ENCODE measurements at regions not wholly inside any gene's neighbourhood (a gene's known extent, or its start where the extent isn't known, plus 50 kb on each side); places are given as distances from the start of the nearest gene placed in this dataset.
"Not testable (repeated sequence)": the region's sequence is repeated elsewhere in the genome, so short reads cannot be mapped to it uniquely, and the experiment has no call there.

DNA sequence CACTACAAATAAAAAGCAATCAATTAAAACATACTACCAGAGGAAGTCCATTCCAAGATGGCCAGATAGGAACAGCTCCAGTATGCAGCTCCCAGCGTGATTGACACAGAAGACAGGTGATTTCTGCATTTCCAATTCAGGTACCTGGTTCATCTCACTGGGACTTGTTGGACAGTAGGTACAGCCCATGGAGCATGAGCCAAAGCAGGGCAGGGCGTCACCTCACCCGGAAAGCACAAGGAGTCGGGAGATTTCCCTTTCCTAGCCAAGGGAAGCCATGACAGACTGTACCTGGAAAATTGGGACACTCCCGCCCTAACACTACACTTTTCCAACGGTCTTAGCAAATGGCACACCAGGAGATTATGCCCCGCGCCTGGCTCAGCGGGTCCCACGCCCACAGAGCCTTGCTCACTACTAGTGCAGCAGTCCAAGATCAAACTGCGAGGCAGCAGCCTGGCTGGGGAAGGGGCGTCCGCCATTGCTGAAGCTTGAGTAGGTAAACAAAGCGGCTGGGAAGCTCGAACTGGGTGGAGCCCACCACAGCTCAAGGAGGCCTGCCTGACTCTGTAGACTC, 106.0 kb downstream of the BUD13 start:
- not testable (repeated sequence) for DNase-seq

- no peak for DNase-seq
These were observed 107.3 kb downstream of the BUD13 start for GRCh38 chr11:116665523-116665922.

- DNase-seq: no peak
These were observed 111.7 kb downstream of the BUD13 start for GRCh38 chr11:116661056-116661455.

DNA sequence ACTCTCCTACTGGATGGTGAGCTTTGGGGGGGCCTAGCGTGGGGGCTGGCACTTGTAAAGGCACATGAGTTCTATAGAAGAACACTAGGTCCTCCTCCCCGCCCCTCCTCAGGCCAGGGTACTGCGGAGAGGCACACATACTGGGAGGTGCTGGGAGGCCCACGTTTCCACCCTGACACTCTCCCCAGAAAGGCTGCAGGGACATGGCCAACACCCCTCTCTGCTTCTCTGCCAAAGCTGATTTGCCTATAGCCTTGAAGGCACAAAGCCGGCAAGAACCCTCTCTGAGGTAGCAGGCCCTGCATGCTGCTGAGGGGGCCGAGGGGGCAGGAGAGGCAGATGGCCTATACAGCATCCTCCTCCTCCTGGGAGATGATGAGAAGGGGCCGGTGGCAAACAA, 112.8 kb downstream of the BUD13 start:
- no peak for DNase-seq

DNA sequence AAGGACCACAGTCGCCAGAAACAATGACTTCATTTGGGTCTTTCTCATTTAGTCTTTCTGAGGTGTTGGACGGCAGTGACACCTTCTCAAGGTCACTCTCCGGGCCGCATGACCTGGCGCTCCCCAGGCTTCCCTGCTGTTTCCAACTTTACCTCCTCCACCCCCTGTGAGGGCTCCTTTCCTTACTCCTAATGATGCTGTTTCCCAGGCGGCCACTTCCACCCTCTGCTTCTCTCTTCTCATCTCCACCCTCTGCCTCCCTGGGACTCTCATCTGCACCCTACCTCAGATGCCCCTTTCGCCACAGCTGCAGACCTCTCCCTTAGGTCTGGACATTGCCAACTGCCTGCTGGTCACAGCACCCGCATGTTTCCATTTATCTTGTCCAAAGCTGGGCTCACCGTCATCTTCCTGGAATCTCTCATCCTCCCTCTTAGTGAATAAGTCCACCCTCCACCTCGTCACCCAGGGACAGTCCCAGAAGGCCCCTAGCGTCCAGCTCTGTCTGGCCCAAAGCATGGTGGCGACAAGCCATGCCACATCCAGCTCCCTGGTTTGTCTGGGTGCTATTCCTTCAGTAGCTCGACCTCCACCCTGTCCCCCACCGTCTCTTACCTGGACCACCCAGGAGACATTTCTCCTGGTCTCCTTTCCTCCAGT, 113.8 kb downstream of the BUD13 start:
- DNase-seq: no peak

GRCh38 chr11:116657842-116658825, 114.7 kb downstream of the BUD13 start:
- no peak for DNase-seq

GRCh38 chr11:116656011-116656410, 116.8 kb downstream of the BUD13 start:
- no peak for DNase-seq

DNA sequence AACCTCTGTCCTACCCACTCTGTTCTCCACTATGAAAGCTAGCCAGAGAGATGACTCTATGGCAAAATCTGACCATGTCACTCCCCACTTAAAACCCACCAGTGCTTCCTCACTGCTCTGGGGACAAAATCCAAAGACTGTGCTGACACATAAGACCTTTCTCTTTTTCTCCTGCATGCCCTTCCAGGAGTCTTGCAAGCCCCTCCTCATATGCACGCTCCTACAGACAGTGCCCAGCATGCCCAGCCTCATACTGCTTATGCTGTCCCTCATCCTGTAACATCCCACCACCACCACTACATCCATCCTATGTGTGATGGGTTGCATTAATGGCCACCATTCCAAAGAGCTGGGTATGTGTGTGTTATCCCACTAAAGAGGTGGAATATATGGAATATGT, 118.3 kb downstream of the BUD13 start:
- DNase-seq: no peak

DNA sequence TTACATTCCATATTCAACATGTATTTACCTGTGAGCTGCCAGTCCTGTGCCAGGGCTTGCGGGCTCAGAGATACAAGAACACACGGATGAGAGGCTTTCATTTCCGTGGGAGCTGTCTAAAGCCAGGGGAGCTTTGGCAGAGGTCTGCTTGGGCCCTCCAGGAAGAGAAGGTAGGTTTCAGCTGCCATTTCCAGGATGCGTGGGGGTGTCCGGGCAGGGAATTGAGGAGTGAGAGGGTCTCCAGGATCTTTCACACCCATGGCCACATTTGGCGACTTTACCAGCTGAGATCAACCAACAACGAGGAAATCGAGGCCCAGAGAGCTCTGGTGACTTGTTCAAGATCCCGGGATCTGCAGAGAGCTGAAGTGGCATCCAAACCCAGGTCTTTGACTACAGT, 119.6 kb downstream of the BUD13 start:
- no peak for DNase-seq

DNA sequence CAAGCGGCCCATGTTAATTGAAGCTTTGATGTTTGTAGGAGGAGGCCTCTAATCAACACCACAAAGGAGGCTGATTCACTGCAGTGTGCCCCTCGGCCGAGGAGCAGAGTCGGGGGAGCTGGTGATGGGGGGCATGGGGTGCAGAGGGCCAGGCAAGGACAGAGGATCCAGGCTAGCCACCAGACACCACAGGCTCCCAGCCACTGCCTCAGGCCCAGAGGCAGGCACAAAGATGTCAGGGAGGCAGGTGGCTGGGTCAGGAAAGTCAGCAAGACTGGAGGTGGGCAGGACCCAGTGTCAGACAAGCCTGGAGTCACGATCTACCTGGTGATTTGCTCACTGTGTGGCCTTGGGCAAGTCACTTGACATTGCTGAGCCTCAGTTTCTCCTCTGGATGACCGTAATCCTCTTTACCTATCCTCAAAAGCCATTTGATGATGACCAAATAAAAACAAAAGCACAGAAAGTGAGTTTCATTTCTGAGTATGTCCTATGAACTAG, 121.0 kb downstream of the BUD13 start:
- DNase-seq: no peak

- DNase-seq: no peak
These were observed 121.6 kb downstream of the BUD13 start for GRCh38 chr11:116651098-116651736.

GRCh38 chr11:116650052-116650451, 122.7 kb downstream of the BUD13 start:
- no peak for DNase-seq

DNA sequence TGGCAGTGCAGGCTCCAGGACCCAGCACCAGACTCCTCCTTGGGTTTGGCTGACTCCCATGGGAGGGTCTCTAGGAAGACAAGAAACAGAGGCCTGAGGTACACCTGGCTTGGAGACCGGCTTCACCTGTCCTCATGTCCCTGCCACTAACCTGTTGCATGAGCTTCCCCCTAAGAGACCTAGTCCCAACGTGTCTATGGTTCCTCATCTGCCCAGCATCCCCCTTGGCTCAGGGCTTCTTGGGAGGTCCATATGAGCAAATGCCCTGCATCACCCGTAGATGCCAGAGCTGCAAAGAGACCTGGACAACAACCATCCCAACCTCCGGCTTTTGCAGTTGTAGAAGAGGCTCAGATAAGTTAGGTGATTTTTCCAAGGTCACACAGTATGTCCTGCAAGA, 123.5 kb downstream of the BUD13 start:
- no peak for DNase-seq

DNA sequence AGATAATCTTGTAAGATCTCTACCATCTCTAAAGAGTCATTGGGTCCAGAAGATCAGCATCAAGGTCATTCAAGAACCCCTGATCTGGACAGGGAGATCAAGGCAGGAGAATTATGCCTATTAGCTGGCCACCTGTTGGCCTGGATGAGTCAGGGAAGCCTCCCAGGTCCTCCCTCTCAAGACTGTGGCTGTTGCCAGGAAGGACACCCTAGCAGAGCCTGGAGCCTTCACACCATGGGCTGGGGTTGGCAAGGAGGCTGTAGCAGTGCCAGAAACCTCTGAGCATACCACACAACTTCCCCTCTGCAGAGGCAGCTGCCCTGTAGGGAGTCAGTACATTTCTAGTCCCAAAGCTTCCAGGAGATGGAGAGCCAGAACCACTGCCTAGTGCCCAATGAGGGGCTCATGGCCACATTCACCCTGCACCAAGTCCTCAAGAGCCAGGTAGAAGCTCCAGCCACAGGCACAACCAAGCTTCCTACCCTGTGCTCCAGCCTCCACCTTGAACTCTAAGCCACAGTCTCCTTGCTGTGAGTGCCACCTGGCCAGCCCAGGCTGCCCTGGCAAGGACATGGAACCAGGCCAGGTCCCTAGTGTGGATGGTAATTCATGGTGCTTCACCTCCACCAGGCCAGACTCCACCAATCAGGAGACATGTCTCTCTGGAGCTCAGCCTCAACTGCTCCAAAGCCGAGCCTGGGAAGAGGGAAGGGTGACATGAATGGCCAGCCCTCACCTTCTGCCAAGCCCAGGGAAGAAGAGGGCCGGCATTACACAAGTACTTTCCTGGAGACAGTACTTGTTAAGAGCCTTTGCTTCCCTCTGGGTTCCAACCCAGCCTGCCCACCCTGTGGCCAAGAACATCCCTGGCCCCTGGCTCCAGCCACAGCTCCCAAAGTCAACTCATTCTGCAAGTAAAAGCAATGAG, 124.3 kb downstream of the BUD13 start:
- no peak for DNase-seq

DNA sequence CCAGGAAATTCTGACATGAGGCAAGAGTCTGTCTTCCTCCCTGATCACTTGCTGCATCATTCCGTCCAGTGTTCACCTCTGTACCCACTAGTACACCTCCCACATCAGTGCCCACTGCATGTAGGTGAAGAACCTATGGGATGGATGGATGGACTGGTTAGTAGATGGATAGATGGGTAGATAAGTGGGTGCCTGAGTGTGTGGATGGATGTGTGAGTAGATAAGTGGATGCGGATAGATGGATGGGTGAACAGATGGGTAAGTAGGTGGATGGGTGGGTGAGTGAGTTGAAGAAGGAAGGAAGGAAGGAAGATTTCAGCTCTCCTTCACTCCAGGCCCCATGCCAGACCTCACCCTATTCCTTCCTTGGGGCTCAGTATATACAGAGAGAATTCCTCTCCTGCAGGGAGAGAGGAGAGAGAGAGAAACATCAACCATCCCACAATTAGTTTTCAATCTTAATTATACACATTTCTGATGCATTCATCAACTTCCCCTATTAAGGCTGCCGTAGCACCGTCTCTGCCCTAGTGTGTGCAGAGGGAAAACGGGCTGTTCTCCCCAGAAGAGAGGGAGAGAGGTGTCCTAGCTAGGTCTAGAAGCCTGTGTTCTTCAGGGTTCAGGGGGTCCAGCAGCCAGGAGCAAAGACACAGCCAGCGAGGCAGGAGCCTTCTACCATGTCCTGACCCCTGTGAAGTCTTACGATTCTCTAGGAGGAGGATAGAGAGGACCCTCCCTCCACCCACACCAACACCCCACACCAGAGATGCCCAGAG, 125.3 kb downstream of the BUD13 start:
- no peak for DNase-seq

GRCh38 chr11:116646191-116646590, 126.6 kb downstream of the BUD13 start:
- no peak for DNase-seq

- DNase-seq: no peak
These were observed 127.9 kb downstream of the BUD13 start for GRCh38 chr11:116644941-116645305.

- DNase-seq: no peak
These were observed 128.4 kb downstream of the BUD13 start for GRCh38 chr11:116644201-116644940.

DNA sequence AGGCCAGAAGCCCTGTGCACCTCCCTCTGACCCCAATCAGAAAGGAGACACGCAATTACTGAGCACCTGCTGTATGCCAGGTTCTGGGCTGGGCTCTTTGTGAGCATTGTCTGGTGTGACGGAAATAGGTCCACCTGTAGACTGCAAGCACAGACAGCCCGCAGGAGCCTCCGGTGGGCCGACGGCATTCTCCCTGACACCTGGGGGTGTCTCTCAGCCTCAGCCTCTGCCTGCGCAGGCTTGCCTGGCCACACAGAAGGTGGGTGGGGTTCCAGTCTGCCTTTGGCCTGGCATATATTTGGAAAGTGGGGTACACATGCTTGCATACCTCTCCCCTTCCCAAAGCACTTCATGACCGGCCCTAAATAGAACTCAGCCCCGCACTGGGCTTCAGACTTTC, 129.3 kb downstream of the BUD13 start:
- DNase-seq: no peak

DNA sequence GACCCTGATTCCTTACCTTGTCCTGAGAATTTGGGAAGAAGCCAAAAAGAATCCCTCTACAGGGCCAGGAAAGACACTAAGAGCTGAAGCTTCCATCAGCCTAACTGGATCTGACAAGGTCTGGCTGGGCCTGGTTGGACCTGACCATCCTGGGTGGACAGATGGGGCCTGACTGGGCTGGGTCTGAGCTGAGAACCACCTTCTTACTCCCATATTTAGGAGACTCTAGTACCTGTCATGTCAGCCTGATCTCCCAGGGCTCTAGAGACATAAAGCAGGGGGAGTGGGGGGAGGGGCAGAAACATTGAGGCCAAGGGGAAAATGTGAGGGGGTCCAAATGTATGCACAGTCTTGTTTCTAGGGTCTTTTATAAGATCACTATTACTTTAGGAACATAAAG, 129.9 kb downstream of the BUD13 start:
- no peak for DNase-seq

- no peak for DNase-seq
These were observed 130.3 kb downstream of the BUD13 start for GRCh38 chr11:116642481-116642880.
